Loucy (cell line): ENCODE measurements at regions not wholly inside any gene's neighbourhood (a gene's known extent, or its start where the extent isn't known, plus 50 kb on each side); places are given as distances from the start of the nearest gene placed in this dataset.

Source experiments
- H2AFZ ChIP-seq: fragments of 200-600 bp; sonication (generic); 2 replicates; pipeline ENCODE4 v1.6.0; 2016; ENCODE audit warnings: antibody characterized with exemption, mild to moderate bottlenecking, low read length, moderate library complexity
- H3F3A ChIP-seq: fragments of 200-600 bp; 2 replicates; pipeline ENCODE4 v1.6.0; 2016; ENCODE audit warnings: antibody characterized with exemption, low read depth, mild to moderate bottlenecking
- H3K27me3 ChIP-seq: fragments of 200-600 bp; sonication (generic); 2 replicates; pipeline ENCODE4 v1.6.1; 2014; ENCODE audit warnings: low read length, mild to moderate bottlenecking; ENCODE audit not compliant: insufficient read depth, poor library complexity, severe bottlenecking
- H3K36me3 ChIP-seq: fragments of 200-600 bp; sonication (generic); 2 replicates; pipeline ENCODE4 v1.6.1; 2016; ENCODE audit warnings: low read length; ENCODE audit not compliant: insufficient read depth
- H3K4me1 ChIP-seq: fragments of 200-600 bp; sonication (generic); 2 replicates; pipeline ENCODE4 v1.5.1; 2014; ENCODE audit warnings: low read length, mild to moderate bottlenecking; ENCODE audit not compliant: insufficient read depth, poor library complexity, severe bottlenecking
- H3K4me2 ChIP-seq: fragments of 200-600 bp; sonication (generic); 2 replicates; pipeline ENCODE4 v1.6.0; 2014; ENCODE audit warnings: antibody characterized with exemption, low read length, low read depth, mild to moderate bottlenecking; ENCODE audit not compliant: poor library complexity, severe bottlenecking
- H3K4me3 ChIP-seq: fragments of 200-600 bp; sonication (generic); 2 replicates; pipeline ENCODE4 v1.5.1; 2014; ENCODE audit warnings: low read length, mild to moderate bottlenecking, mixed read lengths; ENCODE audit not compliant: poor library complexity, severe bottlenecking
- H3K79me2 ChIP-seq: fragments of 200-600 bp; sonication (generic); 2 replicates; pipeline ENCODE4 v1.6.1; 2014; ENCODE audit warnings: low read length; ENCODE audit not compliant: insufficient read depth
- H3K9ac ChIP-seq: fragments of 200-600 bp; sonication (generic); 2 replicates; pipeline ENCODE4 v1.6.0; 2014; ENCODE audit warnings: mild to moderate bottlenecking, low read depth, low read length, moderate library complexity; ENCODE audit not compliant: poor library complexity, severe bottlenecking
- H3K9me2 ChIP-seq: fragments of 200-600 bp; sonication (generic); replicated peaks from 2 replicates; pipeline ENCODE4 v1.6.1; 2016; ENCODE audit warnings: low read depth, low read length, mixed read lengths
- H3K9me3 ChIP-seq: fragments of 200-600 bp; sonication (generic); 2 replicates; pipeline ENCODE4 v1.6.1; 2014; ENCODE audit warnings: mild to moderate bottlenecking, antibody characterized with exemption, low read length, low read depth; ENCODE audit not compliant: insufficient read depth
- H4K20me1 ChIP-seq: fragments of 200-600 bp; sonication (generic); 2 replicates; pipeline ENCODE4 v1.6.0; 2014; ENCODE audit warnings: antibody characterized with exemption, low read length, mild to moderate bottlenecking; ENCODE audit not compliant: insufficient read depth, poor library complexity, severe bottlenecking
- CTCF ChIP-seq: fragments of 200-600 bp; sonication (generic); conservative IDR thresholded peaks from 2 replicates; pipeline ENCODE4 v1.5.1; 2014; ENCODE audit warnings: mild to moderate bottlenecking, antibody characterized with exemption, low read length
- EZH2phosphoT487 ChIP-seq: fragments of 200-600 bp; IDR thresholded peaks from 2 replicates; pipeline ENCODE4 v1.6.1; 2018; ENCODE audit warnings: antibody characterized with exemption, mild to moderate bottlenecking, moderate library complexity, borderline replicate concordance

GRCh38 chr4:62549601-62550000 lies 1349.5 kb downstream of the ADGRL3 start:
- Histone ChIP-seq H4K20me1 (no peaks in the 10 kb centered on the region), H3K79me2 (no peaks in the 10 kb centered on the region), H3K9ac (no peak overlapping the region), H2AFZ (no peak overlapping the region), H3K36me3 (no peaks in the 10 kb centered on the region), H3K4me3 (no peak overlapping the region), H3F3A (no peaks in the 10 kb centered on the region), H3K4me1 (no peaks in the 10 kb centered on the region), H3K4me2 (no peak overlapping the region), H3K9me3 (no peaks in the 10 kb centered on the region), H3K27me3 (no peaks in the 10 kb centered on the region), H3K9me2 (no peaks in the 10 kb centered on the region)
- no peak for TF ChIP-seq CTCF
- no peak for TF ChIP-seq EZH2phosphoT487

GRCh38 chr4:62548765-62549164 lies 1348.6 kb downstream of the ADGRL3 start:
- Histone ChIP-seq H3K36me3 (no peaks in the 10 kb centered on the region), H3K4me2 (no peak overlapping the region), H3K9me2 (no peaks in the 10 kb centered on the region), H3K27me3 (no peaks in the 10 kb centered on the region), H3F3A (no peaks in the 10 kb centered on the region), H3K9me3 (no peaks in the 10 kb centered on the region), H4K20me1 (no peaks in the 10 kb centered on the region), H2AFZ (no peak overlapping the region), H3K9ac (no peak overlapping the region), H3K4me3 (no peak overlapping the region), H3K79me2 (no peaks in the 10 kb centered on the region), H3K4me1 (no peaks in the 10 kb centered on the region)
- no peak for TF ChIP-seq CTCF
- TF ChIP-seq EZH2phosphoT487, result no peak

- H3K9ac ChIP-seq, result no peak overlapping the region
- no peaks in the 10 kb centered on the region for H3K9me3 ChIP-seq
- H3F3A ChIP-seq, result no peaks in the 10 kb centered on the region
- H3K4me3 ChIP-seq, result no peak overlapping the region
- no peaks in the 10 kb centered on the region for H3K4me1 ChIP-seq
- H3K4me2 ChIP-seq, result no peak overlapping the region
- H4K20me1 ChIP-seq, result no peaks in the 10 kb centered on the region
- H3K27me3 ChIP-seq, result no peaks in the 10 kb centered on the region
- no peaks in the 10 kb centered on the region for H3K9me2 ChIP-seq
- TF ChIP-seq CTCF, result no peak
- TF ChIP-seq EZH2phosphoT487, result no peak
- no peak overlapping the region for H2AFZ ChIP-seq
- H3K36me3 ChIP-seq, result no peaks in the 10 kb centered on the region
- no peaks in the 10 kb centered on the region for H3K79me2 ChIP-seq
Measured at GRCh38 chr4:62548108-62548524, 1348.0 kb downstream of the ADGRL3 start.
